ENCODE measurements at regions not wholly inside any gene's neighbourhood (a gene's known extent, or its start where the extent isn't known, plus 50 kb on each side); places are given as distances from the start of the nearest gene placed in this dataset.

GRCh38 chr6:106894978-106895702, 79.4 kb downstream of the CD24 start:
- no peak overlapping the region for H2BK5ac ChIP-seq (ENCODE audit: insufficient read length, low read length)
- no peak overlapping the region for H4K91ac ChIP-seq (ENCODE audit: insufficient read length, low read depth, low read length)
- no peak overlapping the region for H4K5ac ChIP-seq (ENCODE audit: insufficient read length, low read depth, low read length)
- Mint-ChIP-seq H3K27ac (peak overlapping the region; percentile 29 to 92 (median 87); a peak in 6 of 7 replicates), H3K4me3 (no peak overlapping the region), H3K4me1 (peaks cover 34% of the 10 kb centered on the region in 2 experiments), H3K36me3 (ENCODE audit: insufficient read depth in 1 of 3, low read depth in 3 of 3) (peaks cover 4 to 24% (median 12%) of the 10 kb centered on the region in 3 experiments; a peak in 6 of 7 replicates), H3K27me3 (ENCODE audit: low read depth) (no peaks in the 10 kb centered on the region), H3K9me3 (peaks cover 8 to 15% of the 10 kb centered on the region in 2 experiments)
- H3K27me3 ChIP-seq (ENCODE audit: insufficient read depth, low read length) = no peaks in the 10 kb centered on the region
- H2AK5ac ChIP-seq (ENCODE audit: insufficient read length, low read length) = no peak overlapping the region
- peak overlapping the region; percentile 49 for H3K27ac ChIP-seq (ENCODE audit: insufficient read length, low read depth, low read length)
- no peak overlapping the region for H2AFZ ChIP-seq (ENCODE audit: low read length)
- no peak overlapping the region for H3K9ac ChIP-seq (ENCODE audit: extremely low read depth, insufficient read length, low read length)
- no peak overlapping the region for H3K56ac ChIP-seq (ENCODE audit: insufficient read length, low read depth, low read length)
- H4K8ac ChIP-seq (replicated peaks; ENCODE audit: insufficient read length, low read depth, low read length) = no peak overlapping the region
- no peak overlapping the region for H2BK15ac ChIP-seq (ENCODE audit: low read depth, low read length)
- DNase-seq = no peak
- no peak overlapping the region for H2BK20ac ChIP-seq (ENCODE audit: low read depth, low read length, poor library complexity, severe bottlenecking)
- TF ChIP-seq CTCF (conservative IDR thresholded peaks at IDR 0.05) = no peak
- H3K4ac ChIP-seq (ENCODE audit: low read depth, low read length) = no peak overlapping the region
- no peak overlapping the region for H3T11ph ChIP-seq (ENCODE audit: low read length)
- no peak overlapping the region for H2BK12ac ChIP-seq (ENCODE audit: insufficient read length, low read depth, low read length)
- no peak overlapping the region for H3K4me2 ChIP-seq (ENCODE audit: insufficient read depth, insufficient read length, low read length)
- H3K79me1 ChIP-seq (ENCODE audit: insufficient read depth, low read depth, low read length, poor library complexity, severe bottlenecking) = no peaks in the 10 kb centered on the region
- H3K23ac ChIP-seq (ENCODE audit: insufficient read length, low read depth, low read length) = no peak overlapping the region
- H3K23me2 ChIP-seq (ENCODE audit: insufficient read length, low read depth, low read length, poor library complexity, severe bottlenecking) = no peaks in the 10 kb centered on the region
- no peaks in the 10 kb centered on the region for H3K79me2 ChIP-seq (ENCODE audit: insufficient read depth, low read length)
- no CpG with 5 or more reads among the region's 6 CpGs for WGBS (ENCODE audit: extremely low coverage, insufficient read length, low lambda C conversion rate)
- H3K14ac ChIP-seq (ENCODE audit: insufficient read depth, low read length) = no peak overlapping the region
- H3K9me3 ChIP-seq (ENCODE audit: control insufficient read depth, low read depth, low read length) = no peaks in the 10 kb centered on the region
- no peaks in the 10 kb centered on the region for H4K20me1 ChIP-seq (ENCODE audit: control insufficient read depth, insufficient read depth, insufficient read length)
- H3K18ac ChIP-seq (ENCODE audit: insufficient read length, low read depth, low read length) = no peak overlapping the region
- no peak overlapping the region for H2BK120ac ChIP-seq (ENCODE audit: low read depth, low read length, poor library complexity, severe bottlenecking)
- H3K4me1 ChIP-seq (ENCODE audit: insufficient read depth, low read length) = peaks cover 4% of the 10 kb centered on the region; the same call in 1 of the 2 replicates

Data from H9 (cell line).